Esophagus squamous epithelium (tissue), 4 donors: ENCODE measurements at regions not wholly inside any gene's neighbourhood (a gene's known extent, or its start where the extent isn't known, plus 50 kb on each side); places are given as distances from the start of the nearest gene placed in this dataset.

Experiments used
- CTCF ChIP-seq, 6 experiments: fragments of 450-650 bp in 4 of 6; fragments of 200-600 bp in 2 of 6; sonication (generic) in 2 of 6; IDR thresholded peaks; one replicate each; pipeline ENCODE4 v1.5.1; 2016 to 2019; ENCODE audit warnings: antibody characterized with exemption in 6 of 6, mild to moderate bottlenecking in 4 of 6, moderate library complexity in 4 of 6
- POLR2A ChIP-seq, 4 donors: fragments of 450-650 bp; IDR thresholded peaks; one replicate each; pipeline ENCODE4 v1.6.1; 2017; ENCODE audit warnings: antibody characterized with exemption in 4 of 4, mild to moderate bottlenecking in 4 of 4, moderate library complexity in 3 of 4

- TF ChIP-seq CTCF (IDR thresholded peaks at IDR 0.05) (no peak), POLR2A (IDR thresholded peaks at IDR 0.05) (no peak)
These were observed 363.5 kb upstream of the DUSP10 start for GRCh38 chr1:222105393-222105737.
